Muscle of back (tissue), 3 donors: ENCODE measurements at regions not wholly inside any gene's neighbourhood (a gene's known extent, or its start where the extent isn't known, plus 50 kb on each side); places are given as distances from the start of the nearest gene placed in this dataset.
A peak's percentile ranks its signal among the peaks of the same experiment; 100 is the strongest.
"Not testable (repeated sequence)": the region's sequence is repeated elsewhere in the genome, so short reads cannot be mapped to it uniquely, and the experiment has no call there.

Experiments
- DNase-seq, 3 donors: peaks; one replicate each; pipeline versions ENCODE4 v3.0.0 to v3.0.0-alpha.2; 2013

DNA sequence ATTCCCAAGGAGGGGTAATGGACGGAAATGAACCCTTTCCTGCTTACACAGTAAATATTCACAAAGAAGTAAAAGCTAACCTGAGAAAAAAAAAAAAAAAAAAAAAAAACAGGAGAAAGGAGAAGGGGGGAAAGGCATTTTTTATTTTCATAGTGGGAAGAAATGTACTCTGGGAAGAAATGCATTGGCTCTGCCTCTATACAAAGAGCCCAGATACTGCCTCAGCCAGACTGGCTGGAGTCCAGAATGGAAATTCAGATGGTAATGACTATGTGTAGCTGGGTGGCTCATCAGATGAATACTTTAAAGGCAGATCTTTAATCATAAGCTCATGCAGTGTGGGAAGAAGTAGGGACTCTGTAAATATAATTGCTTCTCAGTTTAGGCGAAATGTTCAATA lies 124.9 kb upstream of the ZNF608 start:
- DNase-seq, result peak; percentile 42 to 78 (median 55)

DNA sequence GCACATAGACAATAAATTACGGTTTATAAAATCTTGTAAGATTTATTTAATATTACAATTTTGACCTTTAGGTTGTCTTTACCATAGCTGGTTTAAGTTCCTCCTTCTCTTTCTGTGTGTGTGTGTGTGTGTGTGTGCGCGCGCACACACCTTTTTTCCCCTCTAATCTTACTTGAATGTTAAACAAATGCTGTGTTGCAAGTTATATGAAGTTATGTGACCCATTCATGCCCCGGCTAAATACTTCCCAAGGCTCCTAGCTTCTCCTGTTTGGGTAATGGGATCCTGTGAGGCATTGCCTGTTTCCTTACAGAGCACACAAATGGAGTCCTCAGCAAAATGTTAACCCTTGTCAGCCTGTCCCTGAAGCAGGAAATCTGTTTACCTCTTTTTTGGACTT lies 125.6 kb upstream of the ZNF608 start:
- no peak for DNase-seq

DNA sequence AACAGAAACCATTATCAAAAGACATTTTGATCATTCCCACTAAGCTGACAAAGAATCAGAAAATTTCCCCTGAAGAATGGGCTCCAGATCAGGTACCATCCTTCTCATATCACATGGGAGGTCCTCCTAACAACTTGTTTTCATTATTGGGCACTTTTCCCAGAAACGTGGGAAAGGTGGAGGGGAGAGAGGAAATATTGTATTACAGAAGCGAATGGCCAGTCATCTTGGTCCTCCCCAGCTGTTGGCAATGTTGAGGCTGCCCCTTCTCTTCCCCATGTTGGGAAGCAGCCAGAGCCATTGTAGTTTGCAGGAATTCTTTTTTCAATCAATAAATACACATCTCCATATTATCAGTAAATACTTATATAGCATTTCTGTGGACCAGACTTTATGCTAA lies 126.2 kb upstream of the ZNF608 start:
- no peak for DNase-seq

DNA sequence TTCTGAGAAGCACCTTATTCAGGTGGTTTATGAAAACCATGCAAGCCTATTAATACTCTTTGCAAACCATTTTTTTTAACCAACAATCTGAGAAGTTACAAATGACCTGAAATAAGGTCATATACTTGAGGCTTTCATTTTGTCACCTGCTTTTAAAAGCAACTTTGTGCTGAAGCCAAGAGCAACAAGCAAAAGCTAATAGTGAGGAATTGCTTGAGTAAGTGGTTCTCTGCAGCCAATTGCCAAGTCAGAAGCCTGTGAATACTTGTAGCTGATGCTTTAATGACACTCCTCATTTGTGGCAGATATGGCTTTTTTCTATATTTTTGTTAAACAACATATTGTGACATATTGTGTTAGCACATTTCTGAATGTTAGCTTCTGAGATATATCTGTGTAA lies 126.7 kb upstream of the ZNF608 start:
- no peak for DNase-seq

DNA sequence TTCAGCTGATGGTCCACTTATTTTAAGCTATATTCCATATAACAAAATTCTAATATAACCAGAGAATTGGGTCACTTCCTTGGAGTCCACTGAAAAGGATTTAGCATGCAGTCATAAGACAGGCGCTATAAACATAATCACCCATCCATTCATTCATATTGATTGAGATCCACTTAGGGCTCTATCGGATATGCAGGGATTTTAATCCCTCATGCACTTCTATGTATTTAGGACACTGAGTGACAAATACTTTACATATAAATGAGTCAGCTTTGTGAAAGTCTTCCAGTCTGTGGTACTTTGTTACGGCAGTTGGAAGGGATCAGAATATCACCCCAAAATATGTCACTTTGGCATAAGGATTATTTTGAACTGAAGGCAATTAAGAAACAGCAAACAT lies 127.3 kb upstream of the ZNF608 start:
- no peak for DNase-seq

DNA sequence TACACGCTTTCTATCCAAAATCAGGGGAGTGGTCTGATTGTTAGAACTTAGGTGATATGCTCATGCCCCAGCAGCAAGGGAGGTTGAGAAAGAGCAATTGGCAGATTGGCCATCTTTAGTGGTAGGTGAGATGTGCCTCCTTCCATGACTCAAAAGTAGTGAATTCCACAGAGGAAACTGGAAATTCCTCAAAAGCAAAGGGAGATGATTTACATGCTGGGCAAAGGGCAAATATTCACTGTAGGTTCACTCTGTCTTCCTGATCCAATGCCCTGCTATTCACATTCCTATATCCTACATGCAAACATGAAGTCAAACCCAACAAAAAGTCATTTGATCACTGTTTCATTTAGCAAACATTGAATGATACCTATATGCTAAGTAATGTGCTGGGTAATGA lies 130.1 kb upstream of the ZNF608 start:
- no peak for DNase-seq

DNA sequence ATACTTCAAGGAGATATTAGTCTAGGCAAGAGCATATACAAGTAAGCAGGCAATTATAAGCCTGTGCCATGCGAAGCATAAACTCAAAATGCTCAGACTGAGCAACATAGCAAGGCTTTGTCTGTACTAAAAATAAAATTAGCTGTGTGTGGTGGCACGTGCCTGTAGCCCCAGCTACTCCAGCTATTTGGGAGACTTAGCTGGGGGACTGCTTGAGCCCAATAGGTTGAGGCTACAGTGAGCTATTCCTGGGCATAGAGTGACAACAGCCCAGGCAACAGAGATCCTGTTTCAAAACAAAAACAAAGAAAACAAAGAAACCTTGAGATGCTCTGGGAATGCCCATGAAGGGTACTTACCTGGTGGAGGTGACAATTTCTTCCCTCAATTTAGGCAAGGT lies 130.5 kb upstream of the ZNF608 start:
- DNase-seq, result no peak

DNA sequence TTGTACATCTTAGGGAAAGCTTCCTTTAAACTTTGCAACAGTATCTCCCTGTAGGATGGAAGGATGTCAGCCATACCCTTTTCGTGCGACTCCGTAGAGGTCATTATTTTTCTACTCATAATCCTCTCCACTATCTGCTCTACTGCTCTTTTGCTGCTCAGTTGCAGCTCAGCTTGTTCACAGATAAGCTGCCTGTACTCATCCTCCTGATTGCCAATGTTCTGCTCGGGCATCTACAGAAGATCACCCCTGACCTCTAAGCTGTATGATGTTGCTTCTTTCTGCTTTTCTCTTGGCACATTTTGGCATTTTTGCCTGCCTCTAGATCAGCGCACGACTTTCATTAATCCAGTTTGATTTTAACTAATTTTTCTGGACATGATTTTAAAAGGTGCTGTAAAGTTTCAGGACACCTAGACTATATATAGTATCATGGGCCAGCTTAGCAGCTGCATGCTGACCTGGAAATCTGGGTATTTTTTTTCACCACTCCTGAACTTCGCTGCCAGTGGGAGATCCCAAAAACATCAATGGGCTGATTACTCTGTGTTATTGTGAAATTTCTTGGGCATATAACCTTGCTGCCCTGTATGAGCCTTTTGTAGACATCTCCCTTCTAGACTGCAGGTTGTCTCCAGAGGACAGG lies 131.2 kb upstream of the ZNF608 start:
- no peak for DNase-seq

DNA sequence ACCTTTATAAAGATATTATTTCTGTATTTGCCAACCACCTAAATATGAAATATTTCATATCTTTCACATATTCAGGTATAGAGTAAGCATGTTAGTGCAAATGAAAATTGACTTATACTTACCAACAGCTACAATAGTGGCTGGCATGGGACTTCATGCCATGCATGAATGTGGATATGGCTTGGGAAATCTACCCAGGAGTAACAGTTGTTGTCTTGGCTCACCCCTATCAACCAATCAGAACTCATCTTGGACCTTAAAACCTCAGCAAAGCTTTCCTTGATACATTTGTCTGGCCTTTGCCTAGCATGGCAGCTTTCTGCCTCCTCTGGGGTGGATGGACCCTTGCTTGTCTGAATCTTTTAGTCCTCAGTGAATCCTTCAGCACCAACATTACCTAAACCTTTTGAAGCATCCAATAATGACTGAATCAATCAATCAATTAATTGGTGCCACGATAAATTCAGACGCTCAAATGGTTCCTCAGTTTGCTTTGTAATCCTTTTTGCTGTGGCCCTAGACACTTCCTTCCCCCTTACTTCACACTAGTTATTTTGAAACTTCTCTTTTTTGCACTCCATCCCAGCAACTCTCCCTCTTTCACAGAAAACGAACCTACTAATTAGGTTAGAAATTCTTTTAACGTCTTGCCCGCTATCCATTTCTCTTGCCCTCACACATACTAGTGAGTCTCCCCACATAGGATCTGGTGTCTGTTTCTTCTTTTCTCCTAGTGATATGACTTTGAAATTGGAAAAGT lies 132.3 kb upstream of the ZNF608 start:
- DNase-seq, result no peak

DNA sequence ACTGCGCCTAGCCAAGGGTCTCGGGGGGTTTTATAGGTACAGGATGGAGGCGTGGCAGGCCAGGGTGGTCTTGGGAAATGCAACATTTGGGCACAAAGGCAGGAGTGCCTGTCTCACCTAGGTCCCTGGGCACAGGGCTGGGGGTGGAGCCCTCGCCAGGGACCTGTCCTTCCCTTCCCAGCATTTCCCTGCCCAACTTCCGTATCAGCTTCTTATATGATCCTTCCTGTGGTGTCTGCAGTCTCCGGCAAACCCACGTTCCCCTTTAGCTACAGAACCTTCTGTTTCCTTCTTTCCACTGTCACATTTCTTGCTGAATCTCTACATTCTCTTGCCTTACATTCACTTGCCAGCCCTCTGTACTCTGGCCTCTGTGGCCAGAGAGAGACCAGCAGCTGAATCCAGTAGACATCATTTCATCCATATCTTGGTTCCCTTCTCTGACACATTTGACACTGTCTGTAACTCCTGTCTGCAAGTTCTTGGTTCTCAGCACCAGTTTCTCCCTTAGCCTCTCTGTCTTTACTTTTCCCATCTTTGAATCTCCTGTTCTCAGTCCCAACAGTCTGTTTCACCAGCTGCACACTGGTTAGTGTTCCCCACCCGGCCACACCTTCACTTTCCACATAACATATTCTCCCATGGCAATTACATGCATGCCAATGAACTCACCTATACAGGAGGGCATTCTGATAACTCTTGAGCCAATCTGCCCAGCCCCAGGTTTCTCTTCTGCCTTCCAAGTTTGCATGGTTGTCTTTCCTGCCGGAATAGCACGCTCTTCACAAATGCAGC lies 134.7 kb upstream of the ZNF608 start:
- no peak for DNase-seq

DNA sequence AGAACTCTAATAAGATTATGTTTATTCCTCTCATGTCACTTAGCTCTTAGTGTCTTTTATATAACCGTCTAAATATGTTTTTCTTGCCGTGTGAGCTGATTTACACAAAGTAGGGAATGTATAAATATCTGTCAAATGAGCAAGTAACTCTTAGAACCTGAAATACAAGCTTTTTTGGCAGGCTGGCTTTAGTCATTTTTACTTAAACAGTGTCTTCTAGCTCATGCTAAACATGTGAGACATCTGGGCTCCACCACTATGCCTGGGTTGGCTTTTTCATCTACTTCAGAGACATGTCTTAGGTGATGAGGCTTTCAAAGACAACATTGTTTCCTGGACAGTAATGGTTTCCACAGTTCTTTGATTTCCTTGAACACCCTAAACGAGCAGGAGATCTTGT lies 137.2 kb upstream of the ZNF608 start:
- no peak for DNase-seq

DNA sequence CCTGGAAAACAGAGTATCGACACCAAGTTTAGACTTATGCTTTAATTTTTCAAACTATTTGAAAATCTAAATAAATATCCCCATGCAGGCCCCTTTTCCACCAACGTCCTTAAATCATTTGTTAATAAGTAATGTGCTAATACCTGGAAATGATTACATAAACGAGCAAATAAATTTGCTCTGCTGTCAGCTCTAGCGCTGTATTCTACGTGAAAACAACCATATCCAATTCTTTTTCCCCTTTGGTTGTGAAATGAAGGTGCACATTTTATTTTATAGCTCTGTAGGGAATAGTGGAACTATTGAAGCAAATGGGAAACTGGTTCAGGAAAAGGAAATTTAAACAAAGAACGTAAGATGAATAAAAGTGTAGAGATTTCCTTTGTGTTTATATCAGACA lies 137.7 kb upstream of the ZNF608 start:
- DNase-seq, result no peak

DNA sequence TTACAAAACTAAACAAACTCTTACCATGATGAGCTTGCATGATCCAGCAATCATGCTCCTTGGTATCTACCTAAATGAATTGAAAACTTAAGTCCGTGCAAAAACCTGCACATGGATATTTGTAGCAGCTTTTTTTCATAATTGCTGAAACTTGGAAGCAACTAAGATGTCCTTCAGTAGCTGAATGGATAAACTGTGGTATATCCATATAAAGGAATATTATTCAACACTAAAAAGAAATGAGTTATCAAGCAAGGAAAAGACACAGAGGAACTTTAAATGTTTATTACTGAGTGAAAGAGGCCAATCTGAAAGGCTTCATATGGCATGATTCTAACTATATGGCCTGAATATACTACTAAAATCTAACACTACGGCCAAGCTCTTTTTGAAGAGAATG lies 139.1 kb upstream of the ZNF608 start:
- no peak for DNase-seq

DNA sequence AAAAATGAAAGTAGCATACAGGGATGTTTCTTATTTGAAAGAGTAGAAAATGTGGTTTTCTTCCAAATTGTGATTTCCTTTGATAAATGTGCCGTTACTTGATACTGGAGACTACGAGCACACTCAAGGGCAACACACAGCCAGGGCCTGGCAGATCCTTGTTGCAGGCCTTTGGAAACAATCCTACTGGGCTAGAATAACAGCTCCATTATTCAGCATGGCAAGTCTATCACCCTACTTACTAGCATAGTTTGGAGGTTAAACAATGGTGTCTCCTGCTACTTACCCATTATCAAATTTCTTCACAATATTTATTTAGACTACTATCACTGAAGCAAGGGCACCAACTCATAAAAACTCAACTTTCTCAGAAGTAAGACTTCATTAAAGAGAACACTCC lies 140.8 kb upstream of the ZNF608 start:
- no peak for DNase-seq

DNA sequence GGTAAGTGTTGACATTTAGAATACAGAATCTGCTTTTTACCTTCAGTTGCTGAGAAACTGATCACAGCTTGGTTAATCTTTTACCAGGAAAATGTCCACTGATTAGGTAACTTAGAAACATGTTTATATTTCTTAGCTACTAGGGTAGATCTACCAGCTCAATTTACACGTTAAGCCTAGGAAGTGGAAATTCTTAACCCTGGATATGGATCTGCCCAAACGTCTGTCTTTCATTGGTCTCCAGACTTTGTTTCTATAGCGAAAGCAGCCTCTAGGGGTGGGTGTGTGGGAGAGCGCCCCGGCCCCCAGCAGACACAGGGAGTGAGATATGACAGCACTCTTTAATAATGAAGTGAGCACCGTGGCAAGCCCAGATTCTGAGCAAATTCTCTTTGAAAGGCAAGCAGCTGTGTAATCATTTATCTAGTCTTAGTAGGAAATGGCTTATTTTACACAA lies 141.6 kb upstream of the ZNF608 start:
- DNase-seq, result peak in 1 of 3 donors; percentile 40

DNA sequence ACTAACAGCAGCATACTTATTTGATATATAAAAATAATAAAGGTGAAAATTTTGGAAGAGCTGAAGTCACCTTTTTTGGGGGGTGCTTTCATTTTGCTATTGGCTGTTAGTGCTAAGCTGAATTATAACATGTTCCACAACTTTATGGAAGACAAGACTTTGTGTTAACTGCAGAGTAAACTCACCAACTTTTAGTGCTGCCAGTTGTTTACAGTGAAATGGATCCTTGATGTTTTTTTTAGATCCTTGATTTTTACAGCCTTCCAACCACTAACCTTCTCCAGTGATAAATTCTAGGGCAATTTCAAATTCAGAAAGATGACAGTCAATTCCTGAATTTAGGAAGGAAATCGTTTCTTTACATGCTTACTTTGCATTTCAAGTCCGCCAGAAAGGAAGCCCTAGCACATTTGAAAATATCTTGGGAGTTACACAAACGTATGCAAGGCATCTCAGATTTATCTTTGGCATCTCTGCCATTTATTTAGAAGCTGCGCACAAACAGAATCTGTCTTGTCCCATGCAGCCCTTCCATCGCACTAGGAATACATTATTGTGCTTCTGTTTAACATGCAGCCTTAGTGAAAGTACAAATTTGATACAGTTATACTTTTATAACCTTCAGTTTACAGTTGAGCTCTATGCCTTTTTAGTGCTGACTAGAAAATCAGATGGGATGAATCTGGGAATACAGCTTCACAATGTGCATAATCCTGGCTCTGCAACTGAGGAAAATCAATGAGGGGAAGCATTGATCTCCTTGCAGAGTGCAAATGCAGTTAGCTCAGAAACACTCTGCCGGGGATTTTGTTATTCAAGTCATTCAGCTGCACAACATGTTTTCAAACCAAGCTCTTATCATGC lies 142.4 kb upstream of the ZNF608 start:
- DNase-seq, result peak in 1 of 3 donors; percentile 60

DNA sequence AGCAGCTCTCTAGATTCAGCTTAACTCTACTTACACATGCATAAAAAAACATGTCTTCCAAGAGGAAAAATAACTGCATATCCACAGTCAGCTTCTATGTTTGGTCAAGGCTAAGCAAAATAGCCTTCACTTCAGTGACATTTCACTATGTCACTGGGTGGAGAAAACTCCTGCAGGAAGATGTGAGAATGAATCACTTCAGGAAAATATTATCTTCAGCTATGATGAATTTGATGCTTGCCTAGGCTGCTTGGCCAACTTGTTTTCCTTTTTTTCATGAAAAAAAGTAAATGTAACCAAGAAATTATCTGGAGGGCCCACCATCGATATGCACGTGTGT lies 143.0 kb upstream of the ZNF608 start:
- DNase-seq, result no peak

DNA sequence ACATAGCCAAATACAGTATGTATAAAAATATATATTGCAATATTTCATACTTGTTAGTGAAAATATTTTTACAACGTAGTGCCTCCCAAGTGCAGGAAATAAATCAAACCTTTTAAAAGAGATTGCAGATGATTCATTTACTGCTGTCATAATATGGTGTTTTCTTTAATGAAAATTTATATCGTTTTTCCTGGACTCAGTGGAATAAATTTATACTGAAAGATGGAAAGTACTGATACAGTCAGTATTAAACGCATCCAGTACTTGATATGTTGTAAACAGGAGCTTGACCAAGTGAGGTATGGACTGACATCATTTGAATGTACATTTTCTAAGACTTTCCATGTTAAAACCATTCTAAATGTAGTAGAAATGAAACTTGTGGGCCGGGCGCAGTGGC lies 143.4 kb upstream of the ZNF608 start:
- DNase-seq, result no peak

DNA sequence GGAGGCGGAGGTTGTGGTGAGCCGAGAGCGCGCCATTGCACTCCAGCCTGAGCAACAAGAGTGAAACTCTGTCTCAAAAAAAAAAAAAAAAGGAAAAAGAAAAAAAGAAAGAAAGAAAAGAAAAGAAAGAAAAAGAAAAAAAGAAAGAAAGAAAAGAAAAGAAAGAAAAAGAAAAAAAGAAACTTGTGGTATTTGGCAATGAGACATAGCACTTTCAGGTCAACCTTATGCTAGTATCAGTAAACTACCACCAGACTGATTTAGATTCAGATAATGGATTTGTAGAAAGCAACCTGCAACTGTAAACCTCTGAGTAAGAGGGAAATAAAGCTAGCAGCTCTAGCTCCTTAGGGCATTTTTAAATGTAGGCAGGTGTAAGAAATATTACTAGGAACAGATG lies 144.0 kb upstream of the ZNF608 start:
- not testable (repeated sequence) for DNase-seq

DNA sequence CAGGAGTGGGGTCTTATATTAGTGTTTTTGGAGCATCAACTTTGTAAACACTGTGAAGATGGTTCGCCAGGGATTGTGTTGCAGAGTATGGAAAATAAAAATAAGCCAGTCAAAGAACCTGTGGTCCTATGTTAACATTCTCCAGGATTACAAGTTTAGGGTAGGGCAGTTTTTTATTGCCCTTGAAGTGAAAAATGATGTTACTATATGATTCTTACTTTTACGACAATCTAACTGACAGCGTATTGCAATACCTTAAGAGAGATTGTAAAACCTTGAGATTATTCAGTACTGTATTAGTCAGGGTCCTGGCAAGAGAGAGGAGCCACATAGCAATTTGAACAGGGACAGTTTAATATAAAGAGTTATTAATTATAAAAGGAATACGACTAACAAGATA lies 144.7 kb upstream of the ZNF608 start:
- no peak for DNase-seq

DNA sequence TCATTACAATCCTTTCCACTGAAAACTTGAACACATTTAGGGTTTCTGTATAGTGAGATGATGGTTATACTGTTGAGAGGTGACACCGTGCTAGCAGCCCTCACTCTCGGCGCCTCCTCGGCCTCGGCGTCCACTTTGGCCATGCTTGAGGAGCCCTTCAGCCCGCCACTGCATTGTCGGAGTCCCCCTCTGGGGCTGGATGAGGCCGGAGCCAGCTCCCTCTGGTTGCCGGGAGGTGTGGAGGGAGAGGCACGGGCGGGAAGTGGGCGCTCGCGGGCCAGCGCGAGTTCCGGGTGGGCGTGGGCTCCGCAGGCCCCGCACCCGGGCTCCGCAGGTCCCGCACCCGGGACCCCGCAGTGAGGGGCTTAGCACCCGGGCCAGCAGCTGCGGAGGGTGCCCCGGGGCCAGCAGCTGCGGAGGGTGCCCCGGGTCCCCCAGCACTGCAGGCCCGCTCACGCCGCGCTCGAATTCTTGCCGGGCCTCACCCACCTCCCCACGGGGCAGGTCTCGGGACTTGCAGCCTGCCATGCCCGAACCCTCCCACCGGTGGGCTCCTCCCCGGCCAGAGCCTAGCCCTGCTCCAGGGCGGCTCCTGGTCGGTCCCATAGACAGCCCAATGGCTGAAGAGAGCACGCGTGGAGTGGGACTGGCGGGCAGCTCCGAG lies 145.9 kb upstream of the ZNF608 start:
- DNase-seq, result no peak

DNA sequence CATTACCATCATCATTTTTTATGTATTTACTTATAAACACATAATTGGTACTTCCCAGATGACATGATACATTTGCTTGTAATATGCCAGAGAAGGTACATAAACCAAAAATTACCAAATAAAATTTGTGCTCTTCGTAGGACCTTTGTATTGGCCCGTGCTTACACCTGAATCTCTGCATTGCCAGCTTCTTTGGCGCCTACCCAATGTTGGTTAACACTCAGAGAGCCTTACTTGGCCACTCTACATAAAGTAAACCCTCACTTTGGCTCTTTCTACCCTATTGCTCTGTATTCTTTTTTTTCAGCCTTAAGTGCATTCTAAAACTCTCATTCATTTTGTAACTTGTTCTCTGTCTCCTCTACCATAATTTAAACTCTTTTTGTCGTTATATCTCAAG lies 148.1 kb upstream of the ZNF608 start:
- no peak for DNase-seq
